RWPE2 (cell line): ENCODE measurements at regions not wholly inside any gene's neighbourhood (a gene's known extent, or its start where the extent isn't known, plus 50 kb on each side); places are given as distances from the start of the nearest gene placed in this dataset.
A peak's percentile ranks its signal among the peaks of the same experiment; 100 is the strongest.

ENCODE experiments used
- ATAC-seq: fragments of 200-7000 bp; cut with Tn5 transposase; 3 replicates; pipeline ENCODE4 v1.9.1; 2021; ENCODE audit warnings: low read depth
- DNase-seq: peaks from one replicate; pipeline ENCODE4 v3.0.0-alpha.2; 2020; ENCODE audit warnings: low spot score
- H3K27ac ChIP-seq: fragments of 450-650 bp; 2 replicates; pipeline ENCODE4 v1.5.1; 2017; ENCODE audit warnings: mild to moderate bottlenecking; ENCODE audit not compliant: poor library complexity, severe bottlenecking
- H3K27me3 ChIP-seq: fragments of 250-450 bp; sonication (Bioruptor Pico); 2 replicates; pipeline ENCODE4 v1.5.1; 2021; ENCODE audit warnings: mild to moderate bottlenecking, moderate library complexity; ENCODE audit not compliant: insufficient read depth, poor library complexity, severe bottlenecking
- H3K36me3 ChIP-seq: fragments of 250-450 bp; sonication (Bioruptor Pico); 2 replicates; pipeline ENCODE4 v1.5.1; 2020; ENCODE audit warnings: low read depth, mild to moderate bottlenecking, moderate library complexity
- H3K4me1 ChIP-seq: fragments of 250-450 bp; sonication (Bioruptor Pico); 2 replicates; pipeline ENCODE4 v1.5.1; 2021; ENCODE audit warnings: mild to moderate bottlenecking, moderate library complexity; ENCODE audit not compliant: insufficient read depth, poor library complexity, severe bottlenecking
- H3K4me3 ChIP-seq: fragments of 250-450 bp; sonication (Bioruptor Pico); 2 replicates; pipeline ENCODE4 v1.5.1; 2021; ENCODE audit warnings: mild to moderate bottlenecking, moderate library complexity; ENCODE audit not compliant: severe bottlenecking
- H3K9me3 ChIP-seq: fragments of 250-450 bp; sonication (Bioruptor Pico); 2 replicates; pipeline ENCODE4 v1.5.1; 2021; ENCODE audit warnings: mild to moderate bottlenecking, moderate library complexity; ENCODE audit not compliant: severe bottlenecking
- TF ChIP-seq, protein P1 (sequence below): fragments of 450-650 bp; IDR thresholded peaks from one replicate; pipeline ENCODE4 v1.5.1; 2017; ENCODE audit warnings: mild to moderate bottlenecking, moderate library complexity; ENCODE audit not compliant: poor library complexity, severe bottlenecking

DNA sequence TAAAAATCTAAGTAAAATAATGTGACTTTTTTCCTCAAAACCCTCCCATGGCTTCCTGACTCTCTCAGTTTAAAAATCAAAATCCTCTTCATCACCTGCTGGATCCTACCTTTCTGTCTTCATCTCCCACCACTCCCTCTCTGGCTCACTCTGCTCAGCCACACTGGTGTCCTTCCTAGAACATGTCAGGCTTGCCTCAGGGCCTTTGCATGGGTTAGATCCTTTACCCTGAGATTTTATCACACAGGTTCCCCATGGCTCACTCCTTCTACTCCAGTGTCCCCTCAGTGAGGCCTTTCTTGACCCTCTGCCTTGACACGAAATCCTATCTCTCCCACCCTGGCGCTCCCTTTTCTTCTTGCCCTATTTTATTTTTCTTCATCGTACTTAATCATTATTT is 141.8 kb downstream of the RPL22L1 start:
- TF ChIP-seq, protein P1, sequence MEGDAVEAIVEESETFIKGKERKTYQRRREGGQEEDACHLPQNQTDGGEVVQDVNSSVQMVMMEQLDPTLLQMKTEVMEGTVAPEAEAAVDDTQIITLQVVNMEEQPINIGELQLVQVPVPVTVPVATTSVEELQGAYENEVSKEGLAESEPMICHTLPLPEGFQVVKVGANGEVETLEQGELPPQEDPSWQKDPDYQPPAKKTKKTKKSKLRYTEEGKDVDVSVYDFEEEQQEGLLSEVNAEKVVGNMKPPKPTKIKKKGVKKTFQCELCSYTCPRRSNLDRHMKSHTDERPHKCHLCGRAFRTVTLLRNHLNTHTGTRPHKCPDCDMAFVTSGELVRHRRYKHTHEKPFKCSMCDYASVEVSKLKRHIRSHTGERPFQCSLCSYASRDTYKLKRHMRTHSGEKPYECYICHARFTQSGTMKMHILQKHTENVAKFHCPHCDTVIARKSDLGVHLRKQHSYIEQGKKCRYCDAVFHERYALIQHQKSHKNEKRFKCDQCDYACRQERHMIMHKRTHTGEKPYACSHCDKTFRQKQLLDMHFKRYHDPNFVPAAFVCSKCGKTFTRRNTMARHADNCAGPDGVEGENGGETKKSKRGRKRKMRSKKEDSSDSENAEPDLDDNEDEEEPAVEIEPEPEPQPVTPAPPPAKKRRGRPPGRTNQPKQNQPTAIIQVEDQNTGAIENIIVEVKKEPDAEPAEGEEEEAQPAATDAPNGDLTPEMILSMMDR = no peak
- no peaks in the 10 kb centered on the region for H3K27me3 ChIP-seq
- H3K4me3 ChIP-seq = no peak overlapping the region
- H3K9me3 ChIP-seq = no peaks in the 10 kb centered on the region
- H3K4me1 ChIP-seq = peaks cover 23% of the 10 kb centered on the region
- no peak for ATAC-seq
- H3K27ac ChIP-seq = peak overlapping the region; percentile 98
- H3K36me3 ChIP-seq = no peaks in the 10 kb centered on the region
- DNase-seq = no peak

DNA sequence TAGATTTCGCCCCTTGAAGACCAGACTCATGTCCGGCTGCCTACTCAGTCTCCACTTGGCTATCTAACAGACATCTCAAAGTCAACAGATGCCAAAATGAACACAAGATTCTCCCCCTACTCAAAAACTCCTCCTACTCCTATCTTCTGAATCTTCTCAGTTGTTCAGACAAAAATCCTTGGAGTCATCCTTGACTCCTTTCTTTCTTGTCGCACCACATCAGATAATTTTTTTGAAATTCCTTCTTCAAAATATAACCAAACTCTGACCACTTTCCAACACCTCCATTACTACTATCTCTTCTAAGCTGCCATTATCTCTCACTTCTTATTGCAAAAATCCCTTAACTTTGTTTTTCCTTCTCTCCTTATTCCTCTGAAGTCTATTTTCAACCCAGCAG is 141.9 kb upstream of the SLC7A14 start:
- H3K4me1 ChIP-seq = peaks cover 23% of the 10 kb centered on the region

DNA sequence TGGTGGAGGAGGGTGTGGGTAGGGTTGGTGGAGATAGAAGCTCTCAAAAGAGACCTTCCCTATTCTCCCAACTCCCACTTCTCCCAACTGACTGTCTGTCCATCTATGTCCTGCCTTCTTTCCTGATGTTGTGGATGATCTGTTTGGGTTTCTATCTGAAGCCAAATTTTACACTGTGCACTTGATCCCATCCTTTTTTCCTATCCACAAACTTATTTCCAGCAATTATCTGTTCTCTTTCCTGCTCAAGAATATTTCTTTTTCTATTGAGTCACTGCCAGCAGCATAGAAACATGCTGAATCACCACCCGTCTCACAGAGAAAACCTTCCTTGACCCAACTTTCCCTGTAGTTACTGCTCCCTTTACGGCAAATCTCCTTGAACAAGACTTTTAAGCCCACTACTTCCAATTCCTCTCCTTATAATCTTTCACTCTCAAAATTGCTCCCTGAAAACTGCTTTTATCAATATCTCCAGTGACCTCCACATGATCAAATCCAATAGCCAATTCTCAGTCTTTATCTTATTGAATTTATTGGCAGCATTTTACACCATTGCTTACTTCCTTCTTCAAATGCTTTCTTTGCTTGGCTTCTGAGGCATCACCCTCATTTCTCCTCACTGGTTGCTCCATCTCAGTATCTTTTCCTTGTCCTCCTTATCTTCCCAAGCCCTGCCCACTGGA is 141.2 kb upstream of the SLC7A14 start:
- Histone ChIP-seq H3K36me3 (no peaks in the 10 kb centered on the region), H3K4me3 (no peak overlapping the region), H3K27me3 (no peaks in the 10 kb centered on the region), H3K27ac (peak overlapping the region; percentile 98), H3K4me1 (peaks cover 23% of the 10 kb centered on the region), H3K9me3 (no peaks in the 10 kb centered on the region)
- ATAC-seq (peak; percentile 81), DNase-seq (no peak)
- TF ChIP-seq, protein P1 = no peak

More for the DNA sequence above, 141.9 kb upstream of the SLC7A14 start:
- ATAC-seq = no peak
- no peaks in the 10 kb centered on the region for H3K27me3 ChIP-seq
- H3K27ac ChIP-seq = peak overlapping the region; percentile 98
- H3K9me3 ChIP-seq = no peaks in the 10 kb centered on the region
- DNase-seq = no peak
- H3K4me3 ChIP-seq = no peak overlapping the region
- H3K36me3 ChIP-seq = no peaks in the 10 kb centered on the region
- TF ChIP-seq, protein P1 = no peak

DNA sequence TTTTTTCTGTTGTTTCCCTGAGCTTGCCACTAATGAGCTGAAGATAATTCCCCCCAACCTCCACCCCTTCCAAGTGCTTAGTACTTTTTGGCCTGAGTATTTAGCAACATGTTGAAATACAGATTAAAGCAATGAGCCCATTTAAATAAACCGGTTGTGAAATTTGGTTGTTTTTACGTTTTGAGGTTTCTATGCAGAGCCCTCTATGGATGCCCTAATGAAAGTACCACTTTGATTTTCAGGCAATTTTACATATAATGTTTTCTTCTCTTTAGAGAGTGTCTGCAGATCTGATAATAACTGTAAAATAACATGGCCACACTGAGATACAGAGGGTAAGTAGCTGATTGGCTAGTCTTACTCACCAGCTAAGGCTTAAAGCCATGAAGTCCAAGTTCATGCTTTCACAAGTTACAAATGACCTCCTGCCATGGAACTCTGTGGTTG is 139.4 kb upstream of the SLC7A14 start:
- Histone ChIP-seq H3K27ac (peak overlapping the region; percentile 98), H3K36me3 (no peaks in the 10 kb centered on the region), H3K27me3 (no peaks in the 10 kb centered on the region), H3K4me1 (peaks cover 23% of the 10 kb centered on the region), H3K9me3 (no peaks in the 10 kb centered on the region), H3K4me3 (no peak overlapping the region)
- DNase-seq (no peak), ATAC-seq (no peak)
- TF ChIP-seq, protein P1 = no peak

DNA sequence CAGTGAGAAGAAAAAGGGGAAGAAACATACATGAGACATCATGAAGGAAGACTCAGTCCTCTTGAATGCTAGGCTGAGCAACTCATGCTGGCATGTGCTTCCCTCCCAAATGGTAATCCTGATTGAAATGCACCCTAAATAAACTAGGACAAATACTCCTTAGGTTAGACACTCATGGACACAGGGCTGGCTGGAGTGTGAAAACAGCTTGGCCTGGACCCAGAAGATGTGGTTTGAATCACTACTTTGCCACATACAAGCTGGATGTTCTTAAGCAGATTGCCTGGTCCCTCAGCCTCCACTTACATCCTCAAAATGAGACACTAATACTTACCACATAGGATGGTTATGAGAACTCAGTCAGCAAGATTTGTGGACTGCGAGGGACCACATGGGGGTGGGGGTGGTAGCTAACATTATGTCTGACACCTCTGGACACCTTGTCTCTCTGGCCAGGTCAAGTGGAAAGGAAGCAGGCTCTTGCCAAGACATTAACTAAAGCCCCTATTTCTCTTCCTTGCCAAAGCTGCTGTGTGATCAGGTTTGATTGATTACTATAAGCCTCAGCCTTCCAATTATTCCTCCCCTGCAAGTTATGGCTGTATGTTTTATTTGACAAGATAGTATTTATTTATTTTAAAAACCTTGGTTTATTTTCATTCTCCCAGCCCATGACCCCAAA is 138.9 kb upstream of the SLC7A14 start:
- Histone ChIP-seq H3K4me3 (no peak overlapping the region), H3K9me3 (no peaks in the 10 kb centered on the region), H3K27me3 (no peaks in the 10 kb centered on the region), H3K4me1 (peaks cover 23% of the 10 kb centered on the region), H3K27ac (peak overlapping the region; percentile 98), H3K36me3 (no peaks in the 10 kb centered on the region)
- TF ChIP-seq, protein P1 = no peak
- ATAC-seq (no peak), DNase-seq (no peak)
